Heart left ventricle (tissue), 13 donors: ENCODE measurements at regions not wholly inside any gene's neighbourhood (a gene's known extent, or its start where the extent isn't known, plus 50 kb on each side); places are given as distances from the start of the nearest gene placed in this dataset.

Source experiments
- POLR2A ChIP-seq, 2 donors: fragments of 450-650 bp; IDR thresholded peaks; one replicate each; pipeline ENCODE4 v1.6.1; 2017; ENCODE audit warnings: antibody characterized with exemption in 2 of 2, mild to moderate bottlenecking in 2 of 2, moderate library complexity in 2 of 2
- TF ChIP-seq, protein P1 (sequence below), 12 donors: fragments of 200-600 bp; sonication (generic) in 4 of 12; IDR thresholded peaks; one replicate each; pipeline versions ENCODE4 v1.5.0 to v1.8.0; 2018 to 2022; ENCODE audit warnings: antibody characterized with exemption in 12 of 12, mild to moderate bottlenecking in 5 of 12
- donor health status: ischemic (EF 13 %, LVEDD 7.1; RV severe dilation, severe dysfunction).
- donor health status: DM: no; HTN: yes; CAD: no.
- donor health status: DM: no; HTN: no; CAD: no.
- donor health status: ischemic (EF 25% LVEDD 6.9; RV normal size, moderate dysfunction).
- donor health status: ischemic (EF 25% LVEDD 5.7; RV mildly dilated, moderate dysfunction).
- donor health status: ischemic (EF 35%, LVEDD 5.7; RV mildly dilated, moderate dysfunction).
- donor health status: nonischemic (EF 11% LVEDD 7.7; RV severe dilation, severe dysfunction).
- donor health status: DM: yes; HTN: yes; CAD: no.
- donor health status: PGD.
- donor health status: ischemic (EF 29% LVEDD 5.4; RV normal size, mild dysfunction).
- donor health status: nonischemic (EF 23%, LVEDD 6.1; RV moderate dilation, normal function).

DNA sequence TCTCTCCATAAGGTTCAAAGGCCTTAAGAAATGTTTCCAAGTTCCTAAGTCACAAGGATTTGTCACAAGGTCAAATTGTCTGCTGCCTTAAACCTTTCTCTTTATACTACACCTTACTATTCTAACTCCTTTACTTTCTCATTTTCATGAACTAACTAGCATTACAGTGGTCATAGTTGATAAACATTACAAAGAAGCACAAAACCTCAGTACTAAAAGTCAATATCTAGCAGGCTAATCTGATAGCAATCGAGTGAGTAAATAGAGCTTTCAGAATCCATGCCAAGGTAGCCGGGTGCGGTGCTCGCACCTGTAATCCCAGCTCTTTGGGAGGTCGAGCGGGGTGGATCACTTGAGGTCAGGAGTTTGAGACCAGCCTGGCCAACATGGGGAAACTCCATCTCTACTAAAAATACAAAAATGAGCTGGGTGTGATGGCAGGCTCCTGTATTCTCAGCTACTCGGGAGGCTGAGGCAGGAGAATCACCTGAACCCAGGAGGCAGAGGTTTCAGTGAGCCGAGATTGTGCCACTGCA is 510.0 kb downstream of the GBA3 start:
- TF ChIP-seq, protein P1, sequence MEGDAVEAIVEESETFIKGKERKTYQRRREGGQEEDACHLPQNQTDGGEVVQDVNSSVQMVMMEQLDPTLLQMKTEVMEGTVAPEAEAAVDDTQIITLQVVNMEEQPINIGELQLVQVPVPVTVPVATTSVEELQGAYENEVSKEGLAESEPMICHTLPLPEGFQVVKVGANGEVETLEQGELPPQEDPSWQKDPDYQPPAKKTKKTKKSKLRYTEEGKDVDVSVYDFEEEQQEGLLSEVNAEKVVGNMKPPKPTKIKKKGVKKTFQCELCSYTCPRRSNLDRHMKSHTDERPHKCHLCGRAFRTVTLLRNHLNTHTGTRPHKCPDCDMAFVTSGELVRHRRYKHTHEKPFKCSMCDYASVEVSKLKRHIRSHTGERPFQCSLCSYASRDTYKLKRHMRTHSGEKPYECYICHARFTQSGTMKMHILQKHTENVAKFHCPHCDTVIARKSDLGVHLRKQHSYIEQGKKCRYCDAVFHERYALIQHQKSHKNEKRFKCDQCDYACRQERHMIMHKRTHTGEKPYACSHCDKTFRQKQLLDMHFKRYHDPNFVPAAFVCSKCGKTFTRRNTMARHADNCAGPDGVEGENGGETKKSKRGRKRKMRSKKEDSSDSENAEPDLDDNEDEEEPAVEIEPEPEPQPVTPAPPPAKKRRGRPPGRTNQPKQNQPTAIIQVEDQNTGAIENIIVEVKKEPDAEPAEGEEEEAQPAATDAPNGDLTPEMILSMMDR (IDR thresholded peaks at IDR 0.05) = no peak
- TF ChIP-seq POLR2A (IDR thresholded peaks at IDR 0.05) = no peak
